ENCODE measurements at regions not wholly inside any gene's neighbourhood (a gene's known extent, or its start where the extent isn't known, plus 50 kb on each side); places are given as distances from the start of the nearest gene placed in this dataset.

GRCh38 chr5:6216471-6217075, 161.8 kb downstream of the MED10 start:
- DNase-seq = no peak
- no peak overlapping the region for H3K27ac ChIP-seq
- in situ Hi-C loops (cut with HindIII; ENCODE audit: low pct_ligation_motif_present, low sequenced_read_pairs) = no loop called here
- TF ChIP-seq, protein P1, sequence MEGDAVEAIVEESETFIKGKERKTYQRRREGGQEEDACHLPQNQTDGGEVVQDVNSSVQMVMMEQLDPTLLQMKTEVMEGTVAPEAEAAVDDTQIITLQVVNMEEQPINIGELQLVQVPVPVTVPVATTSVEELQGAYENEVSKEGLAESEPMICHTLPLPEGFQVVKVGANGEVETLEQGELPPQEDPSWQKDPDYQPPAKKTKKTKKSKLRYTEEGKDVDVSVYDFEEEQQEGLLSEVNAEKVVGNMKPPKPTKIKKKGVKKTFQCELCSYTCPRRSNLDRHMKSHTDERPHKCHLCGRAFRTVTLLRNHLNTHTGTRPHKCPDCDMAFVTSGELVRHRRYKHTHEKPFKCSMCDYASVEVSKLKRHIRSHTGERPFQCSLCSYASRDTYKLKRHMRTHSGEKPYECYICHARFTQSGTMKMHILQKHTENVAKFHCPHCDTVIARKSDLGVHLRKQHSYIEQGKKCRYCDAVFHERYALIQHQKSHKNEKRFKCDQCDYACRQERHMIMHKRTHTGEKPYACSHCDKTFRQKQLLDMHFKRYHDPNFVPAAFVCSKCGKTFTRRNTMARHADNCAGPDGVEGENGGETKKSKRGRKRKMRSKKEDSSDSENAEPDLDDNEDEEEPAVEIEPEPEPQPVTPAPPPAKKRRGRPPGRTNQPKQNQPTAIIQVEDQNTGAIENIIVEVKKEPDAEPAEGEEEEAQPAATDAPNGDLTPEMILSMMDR (IDR thresholded peaks at IDR 0.05; ENCODE audit: low read depth, low read length, missing control alignments) = no peak
- H3K36me3 ChIP-seq (replicated peaks) = no peaks in the 10 kb centered on the region
- H3K4me3 ChIP-seq (ENCODE audit: low read depth, low read length) = no peak overlapping the region
- H3K27me3 ChIP-seq (replicated peaks) = no peaks in the 10 kb centered on the region

- Histone ChIP-seq H3K36me3 (replicated peaks) (no peaks in the 10 kb centered on the region), H3K4me3 (ENCODE audit: low read depth, low read length) (no peak overlapping the region), H3K27ac (no peak overlapping the region), H3K27me3 (replicated peaks) (no peaks in the 10 kb centered on the region)
- TF ChIP-seq, protein P1 (IDR thresholded peaks at IDR 0.05; ENCODE audit: low read depth, low read length, missing control alignments) = no peak
- in situ Hi-C loops (cut with HindIII; ENCODE audit: low pct_ligation_motif_present, low sequenced_read_pairs) = no loop called here
- no peak for DNase-seq
Observed at GRCh38 chr5:6215891-6216290, 162.5 kb downstream of the MED10 start.

DNA sequence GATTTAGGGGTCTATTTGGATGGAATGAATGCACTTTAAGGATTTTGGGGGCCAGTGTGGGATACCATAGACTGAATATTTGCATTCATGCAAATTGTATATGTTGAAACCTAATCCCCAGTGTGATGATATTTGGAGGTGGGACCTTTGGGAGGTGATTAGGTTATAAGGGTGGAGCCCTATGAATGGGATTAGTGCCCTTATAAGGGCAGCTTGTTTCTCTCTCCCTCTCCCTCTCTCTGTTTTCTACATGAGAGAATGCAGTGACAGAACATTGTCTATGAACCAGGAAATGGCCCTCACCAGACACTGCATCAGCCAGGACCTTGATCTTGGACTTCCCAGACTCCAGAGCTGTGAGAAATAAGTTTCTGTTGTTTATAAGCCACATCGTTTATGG, 166.1 kb downstream of the MED10 start:
- in situ Hi-C loops (cut with HindIII; ENCODE audit: low pct_ligation_motif_present, low sequenced_read_pairs) = no loop called here
- TF ChIP-seq, protein P1 (IDR thresholded peaks at IDR 0.05; ENCODE audit: low read depth, low read length, missing control alignments) = no peak
- Histone ChIP-seq H3K27ac (no peak overlapping the region), H3K27me3 (replicated peaks) (no peaks in the 10 kb centered on the region), H3K4me3 (ENCODE audit: low read depth, low read length) (no peak overlapping the region), H3K36me3 (replicated peaks) (no peaks in the 10 kb centered on the region)
- DNase-seq = no peak

DNA sequence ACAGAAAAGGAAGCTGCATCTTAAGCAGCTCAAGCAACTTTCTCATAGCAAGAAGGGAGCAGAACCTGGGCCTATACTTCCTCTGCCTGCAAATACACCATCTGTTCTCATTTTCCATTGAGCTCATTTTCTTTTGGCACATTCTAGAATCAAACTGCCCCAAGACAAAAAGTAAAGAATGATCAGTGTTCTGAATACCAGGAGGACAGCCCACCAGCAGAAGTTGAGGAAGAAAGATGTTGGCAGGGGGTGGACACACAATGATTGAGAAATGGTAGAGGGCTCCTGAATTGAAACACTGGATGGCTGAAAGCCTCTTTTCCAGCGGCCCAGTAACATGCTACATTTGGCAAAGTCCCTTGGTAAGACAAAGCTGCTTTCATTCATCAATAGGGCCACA, 171.8 kb downstream of the MED10 start:
- in situ Hi-C loops (cut with HindIII; ENCODE audit: low pct_ligation_motif_present, low sequenced_read_pairs) = no loop called here
- no peak for DNase-seq
- H3K27ac ChIP-seq = no peak overlapping the region

GRCh38 chr5:6202968-6203365, 175.4 kb downstream of the MED10 start:
- no peak for DNase-seq

More for the DNA sequence above, 171.8 kb downstream of the MED10 start:
- Histone ChIP-seq H3K36me3 (replicated peaks) (no peaks in the 10 kb centered on the region), H3K27me3 (replicated peaks) (no peaks in the 10 kb centered on the region), H3K4me3 (ENCODE audit: low read depth, low read length) (no peak overlapping the region)
- TF ChIP-seq, protein P1 (IDR thresholded peaks at IDR 0.05; ENCODE audit: low read depth, low read length, missing control alignments) = no peak

More at GRCh38 chr5:6202968-6203365, 175.4 kb downstream of the MED10 start:
- H3K4me3 ChIP-seq (ENCODE audit: low read depth, low read length) = no peak overlapping the region
- TF ChIP-seq, protein P1 (IDR thresholded peaks at IDR 0.05; ENCODE audit: low read depth, low read length, missing control alignments) = no peak
- no peaks in the 10 kb centered on the region for H3K27me3 ChIP-seq (replicated peaks)
- H3K27ac ChIP-seq = no peak overlapping the region
- in situ Hi-C loops (cut with HindIII; ENCODE audit: low pct_ligation_motif_present, low sequenced_read_pairs) = no loop called here
- H3K36me3 ChIP-seq (replicated peaks) = no peaks in the 10 kb centered on the region
